Liver (tissue), 8 donors: ENCODE measurements at regions not wholly inside any gene's neighbourhood (a gene's known extent, or its start where the extent isn't known, plus 50 kb on each side); places are given as distances from the start of the nearest gene placed in this dataset.

Experiments used
- DNase-seq: peaks from one replicate; pipeline ENCODE4 v3.0.0-alpha.2; 2017; ENCODE audit warnings: low spot score
- H3K27ac ChIP-seq, 2 donors: one replicate each; pipeline ENCODE4 v1.7.0; 2013; ENCODE audit warnings: inconsistent platforms in 2 of 2, low read length in 2 of 2, control low read depth in 1 of 2, low read depth in 1 of 2, mild to moderate bottlenecking in 1 of 2
- H3K27me3 ChIP-seq, 4 donors: one replicate each; pipeline versions ENCODE4 v1.6.1 to v1.7.0; 2013; ENCODE audit warnings: low read length in 3 of 4, inconsistent platforms in 1 of 4, mild to moderate bottlenecking in 1 of 4, moderate library complexity in 1 of 4; ENCODE audit not compliant: control insufficient read depth in 4 of 4, insufficient read depth in 4 of 4
- H3K36me3 ChIP-seq, 4 donors: one replicate each; pipeline versions ENCODE4 v1.6.1 to v1.7.0; 2013; ENCODE audit warnings: low read length in 3 of 4, mild to moderate bottlenecking in 3 of 4, low read depth in 1 of 4, moderate library complexity in 1 of 4; ENCODE audit not compliant: control insufficient read depth in 4 of 4, insufficient read depth in 3 of 4
- H3K4me1 ChIP-seq, 4 donors: one replicate each; pipeline versions ENCODE4 v1.6.1 to v1.7.0; 2013; ENCODE audit warnings: low read length in 3 of 4, mild to moderate bottlenecking in 3 of 4, moderate library complexity in 1 of 4; ENCODE audit not compliant: control insufficient read depth in 4 of 4, insufficient read depth in 4 of 4
- H3K4me3 ChIP-seq, 3 donors: one replicate each; pipeline versions ENCODE4 v1.6.1 to v1.7.0; 2013; ENCODE audit warnings: low read length in 3 of 3, control low read depth in 1 of 3, low read depth in 1 of 3, mild to moderate bottlenecking in 1 of 3
- H3K9ac ChIP-seq, 2 donors: one replicate each; pipeline ENCODE4 v1.7.0; 2013; ENCODE audit warnings: low read length in 2 of 2, mild to moderate bottlenecking in 2 of 2, moderate library complexity in 2 of 2, control low read depth in 1 of 2, low read depth in 1 of 2
- H3K9me3 ChIP-seq, 4 donors: one replicate each; pipeline versions ENCODE4 v1.6.1 to v1.7.0; 2013; ENCODE audit warnings: low read length in 3 of 4; ENCODE audit not compliant: control insufficient read depth in 4 of 4
- ATF3 ChIP-seq: IDR thresholded peaks from 2 replicates; pipeline ENCODE4 v1.6.1; 2016; ENCODE audit warnings: antibody characterized with exemption
- CTCF ChIP-seq: fragments of 150-350 bp; IDR thresholded peaks from 2 replicates; pipeline ENCODE4 v1.5.1; 2017; ENCODE audit warnings: improper control_type of control experiment, low read depth, low read length; ENCODE audit not compliant: missing input control
- EGR1 ChIP-seq, 2 donors: IDR thresholded peaks; 2 replicates each; pipeline ENCODE4 v1.6.1; 2016 to 2018; ENCODE audit warnings: antibody characterized with exemption in 2 of 2, low read depth in 2 of 2
- FOXA1 ChIP-seq: IDR thresholded peaks from 2 replicates; pipeline ENCODE4 v1.6.1; 2016; ENCODE audit warnings: antibody characterized with exemption
- FOXA2 ChIP-seq: IDR thresholded peaks from 2 replicates; pipeline ENCODE4 v1.6.1; 2016; ENCODE audit warnings: antibody characterized with exemption
- HNF4G ChIP-seq: IDR thresholded peaks from 2 replicates; pipeline ENCODE4 v1.6.1; 2016; ENCODE audit warnings: antibody characterized with exemption
- JUND ChIP-seq, 2 donors: IDR thresholded peaks; 2 replicates each; pipeline ENCODE4 v1.6.1; 2016; ENCODE audit warnings: antibody characterized with exemption in 2 of 2
- MAX ChIP-seq: IDR thresholded peaks from 2 replicates; pipeline ENCODE4 v1.6.1; 2016; ENCODE audit warnings: antibody characterized with exemption
- NR2F2 ChIP-seq: IDR thresholded peaks from 2 replicates; pipeline ENCODE4 v1.6.1; 2016; ENCODE audit warnings: antibody characterized with exemption
- RAD21 ChIP-seq, 2 donors: IDR thresholded peaks; 2 replicates each; pipeline ENCODE4 v1.6.1; 2016; ENCODE audit warnings: antibody characterized with exemption in 2 of 2, mild to moderate bottlenecking in 2 of 2
- REST ChIP-seq: IDR thresholded peaks from 2 replicates; pipeline ENCODE4 v1.6.1; 2016; ENCODE audit warnings: antibody characterized with exemption, mild to moderate bottlenecking
- RXRA ChIP-seq, 2 donors: IDR thresholded peaks; 2 replicates each; pipeline ENCODE4 v1.6.1; 2017 to 2018; ENCODE audit warnings: antibody characterized with exemption in 2 of 2, mild to moderate bottlenecking in 1 of 2
- TAF1 ChIP-seq: conservative IDR thresholded peaks from 2 replicates; pipeline ENCODE4 v1.6.1; 2016; ENCODE audit warnings: antibody characterized with exemption, mild to moderate bottlenecking
- YY1 ChIP-seq: IDR thresholded peaks from 2 replicates; pipeline ENCODE4 v1.6.1; 2016; ENCODE audit warnings: antibody characterized with exemption, mild to moderate bottlenecking
- ZBTB33 ChIP-seq: IDR thresholded peaks from 2 replicates; pipeline ENCODE4 v1.6.1; 2016; ENCODE audit warnings: antibody characterized with exemption
- WGBS: extraction: QIAGEN DNeasy Blood & Tissue Kit; methylation state at CpG from one replicate; pipeline ENCODE4 v1.1.7; 2013; 5-methylcytosine and 5-hydroxymethylcytosine counted together
- donor health status: healthy.
- donor health status: healthy.
- donor health status: healthy.
- donor health status: healthy.
- donor health status: healthy.

GRCh38 chr9:74132986-74133385 is 364.1 kb upstream of the RORB start (continued):
- TF ChIP-seq ATF3 = no peak

- Histone ChIP-seq H3K27me3 (peaks cover 0 to 2% (median 0%) of the 10 kb centered on the region in 4 donors), H3K36me3 (no peaks in the 10 kb centered on the region), H3K4me1 (peaks cover 0 to 4% (median 0%) of the 10 kb centered on the region in 4 donors), H3K9ac (no peak overlapping the region), H3K9me3 (no peaks in the 10 kb centered on the region), H3K27ac (no peak overlapping the region), H3K4me3 (no peak overlapping the region)
- TF ChIP-seq FOXA1 (no peak), EGR1 (IDR thresholded peaks at IDR 0.05; ENCODE audit: low read depth in 2 of 2) (no peak), CTCF (no peak), RAD21 (IDR thresholded peaks at IDR 0.05) (no peak), ATF3 (no peak), TAF1 (no peak), ZBTB33 (no peak), JUND (IDR thresholded peaks at IDR 0.05) (no peak), RXRA (IDR thresholded peaks at IDR 0.05) (no peak), FOXA2 (no peak), HNF4G (no peak), YY1 (no peak), REST (no peak), MAX (no peak), NR2F2 (no peak)
- WGBS = 89% methylated on average over 6 of the region's 6 CpGs
- no peak for DNase-seq
These were observed 363.2 kb upstream of the RORB start for GRCh38 chr9:74133921-74134320.
